HFF-Myc (cell line): ENCODE measurements at regions not wholly inside any gene's neighbourhood (a gene's known extent, or its start where the extent isn't known, plus 50 kb on each side); places are given as distances from the start of the nearest gene placed in this dataset.
"Not testable (repeated sequence)": the region's sequence is repeated elsewhere in the genome, so short reads cannot be mapped to it uniquely, and the experiment has no call there.

Experiments
- DNase-seq: peaks from one replicate; pipeline ENCODE4 v3.0.0-alpha.2; 2011; ENCODE audit warnings: low read depth; ENCODE audit errors: extremely low read depth
- H3K4me3 ChIP-seq: replicated peaks from 2 replicates; pipeline ENCODE4 v1.5.1; 2011; ENCODE audit warnings: low read depth, mild to moderate bottlenecking, control low read depth, low read length
- CTCF ChIP-seq: IDR thresholded peaks from 2 replicates; pipeline ENCODE4 v1.5.1; 2012; ENCODE audit warnings: mild to moderate bottlenecking, low read depth, low read length, control low read depth; ENCODE audit errors: missing control alignments

GRCh38 chr2:131584380-131584779 lies 56.7 kb downstream of the CCDC74A start:
- no peak overlapping the region for H3K4me3 ChIP-seq
- TF ChIP-seq CTCF: no peak
- DNase-seq: no peak

DNA sequence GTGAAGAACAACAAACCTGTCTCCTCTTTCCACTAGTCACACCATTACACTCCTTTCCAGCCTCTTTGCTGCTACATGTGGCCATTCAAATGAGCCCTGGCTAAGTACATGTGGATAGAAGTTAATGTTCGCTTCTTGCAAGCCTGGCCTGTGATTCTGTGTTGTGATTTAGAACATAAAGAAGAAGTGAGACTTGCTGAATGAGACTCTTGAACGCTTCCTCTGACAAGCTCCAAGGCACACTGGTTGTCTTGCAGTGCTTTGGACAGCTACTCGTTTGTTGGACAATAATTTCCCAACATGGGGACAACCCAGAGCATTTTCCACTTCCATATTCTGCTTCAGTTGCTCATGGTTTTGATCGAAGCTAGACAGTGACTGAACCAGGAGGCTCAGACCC lies 57.3 kb downstream of the CCDC74A start:
- no peak overlapping the region for H3K4me3 ChIP-seq
- no peak for TF ChIP-seq CTCF

DNA sequence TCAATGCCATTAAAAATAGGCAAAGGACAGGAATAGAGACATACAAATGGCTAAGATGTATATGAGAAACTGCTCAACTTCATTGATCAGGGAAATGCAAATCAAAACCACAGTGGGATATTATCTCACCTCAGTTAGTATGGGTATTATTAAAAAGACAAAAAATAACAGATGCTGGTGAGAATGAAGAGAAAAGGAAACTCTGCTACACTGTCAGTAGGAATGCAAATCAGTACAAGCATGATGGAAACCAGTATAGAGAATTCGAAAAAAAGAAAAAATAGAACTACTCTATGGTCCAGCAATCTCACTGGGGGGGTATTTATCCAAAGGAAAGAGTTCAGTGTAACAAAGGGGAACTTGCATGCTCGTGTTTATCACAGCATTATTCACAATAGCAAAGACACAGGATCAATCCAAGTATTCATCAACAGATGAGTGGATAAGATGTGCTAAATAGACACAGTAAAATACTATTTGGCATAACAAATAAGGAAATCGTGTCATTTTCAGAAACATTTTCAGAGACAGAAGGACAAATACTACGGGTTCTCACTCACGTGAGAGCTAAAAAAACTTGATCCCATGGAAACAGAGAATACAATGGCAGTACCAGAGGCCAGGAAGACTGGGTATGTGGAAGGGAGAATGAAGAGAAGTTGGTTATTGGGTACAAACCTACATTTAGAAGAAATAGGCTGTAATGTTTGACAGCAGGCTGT lies 60.6 kb downstream of the CCDC74A start:
- no peak for TF ChIP-seq CTCF
- no peak for DNase-seq
- H3K4me3 ChIP-seq: no peak overlapping the region

More for the DNA sequence above, 57.3 kb downstream of the CCDC74A start:
- no peak for DNase-seq

DNA sequence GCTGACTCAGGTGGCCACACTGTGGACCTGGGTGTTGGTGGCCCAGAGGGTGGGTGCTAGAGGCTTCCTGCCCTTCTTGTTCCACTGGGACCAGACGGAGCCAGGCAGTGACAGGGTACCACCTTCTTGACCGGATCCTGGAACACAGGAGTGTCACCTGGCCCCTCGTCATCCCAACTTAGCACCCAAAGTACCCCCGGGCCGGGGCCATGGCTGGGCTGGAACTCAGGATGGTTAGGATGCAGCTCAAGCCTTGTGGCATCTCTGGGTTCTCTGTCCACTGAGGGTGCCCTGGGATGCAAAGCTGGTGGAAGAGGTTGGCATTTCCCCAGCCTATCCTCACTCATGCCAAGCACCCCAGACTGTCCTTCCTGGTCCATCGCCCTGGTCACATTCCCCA lies 61.4 kb downstream of the CCDC74A start:
- not testable (repeated sequence) for DNase-seq, H3K4me3 ChIP-seq

DNA sequence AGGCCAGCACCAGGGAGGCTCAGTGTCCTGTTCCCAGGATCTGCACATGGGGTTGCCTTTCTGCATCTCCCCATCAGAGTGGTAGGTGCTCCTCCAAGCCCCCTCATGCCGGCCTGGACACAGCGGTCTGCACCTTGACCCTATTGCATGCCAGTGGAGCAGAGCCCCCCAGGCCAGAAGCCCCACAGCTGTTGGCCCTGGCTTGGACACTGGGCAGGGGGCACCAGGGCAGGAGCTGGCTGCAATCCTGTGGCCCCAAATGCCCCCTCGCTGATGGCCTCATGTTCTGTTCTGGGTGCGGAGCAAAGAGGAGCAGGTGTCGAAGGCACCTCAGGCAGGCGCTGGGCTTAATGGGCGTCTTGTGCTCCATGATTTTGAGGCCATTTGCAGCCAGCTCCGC lies 62.7 kb downstream of the CCDC74A start:
- no peak for TF ChIP-seq CTCF
- no peak overlapping the region for H3K4me3 ChIP-seq
- DNase-seq: no peak

DNA sequence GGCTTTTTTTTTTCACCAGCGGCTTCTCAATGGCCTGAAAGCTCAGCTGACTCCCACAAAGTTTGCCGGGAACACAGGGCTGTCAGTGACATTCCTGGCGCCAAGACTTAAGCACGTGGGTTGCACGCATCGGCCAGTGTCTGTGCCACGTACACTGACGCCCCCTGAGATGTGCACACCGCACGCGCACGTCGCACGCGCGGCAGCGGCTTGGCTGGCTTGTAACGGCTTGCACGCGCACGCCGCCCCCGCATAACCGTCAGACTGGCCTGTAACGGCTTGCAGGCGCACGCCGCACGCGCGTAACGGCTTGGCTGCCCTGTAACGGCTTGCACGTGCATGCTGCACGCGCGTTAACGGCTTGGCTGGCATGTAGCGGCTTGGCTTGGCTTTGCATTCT lies 63.2 kb downstream of the CCDC74A start:
- DNase-seq: no peak
- TF ChIP-seq CTCF: no peak
- no peak overlapping the region for H3K4me3 ChIP-seq

- DNase-seq, H3K4me3 ChIP-seq: not testable (repeated sequence)
Observed at GRCh38 chr2:131596561-131596960, 68.9 kb downstream of the CCDC74A start.

GRCh38 chr2:131602444-131602843 lies 74.8 kb downstream of the CCDC74A start:
- not testable (repeated sequence) for H3K4me3 ChIP-seq, DNase-seq

DNA sequence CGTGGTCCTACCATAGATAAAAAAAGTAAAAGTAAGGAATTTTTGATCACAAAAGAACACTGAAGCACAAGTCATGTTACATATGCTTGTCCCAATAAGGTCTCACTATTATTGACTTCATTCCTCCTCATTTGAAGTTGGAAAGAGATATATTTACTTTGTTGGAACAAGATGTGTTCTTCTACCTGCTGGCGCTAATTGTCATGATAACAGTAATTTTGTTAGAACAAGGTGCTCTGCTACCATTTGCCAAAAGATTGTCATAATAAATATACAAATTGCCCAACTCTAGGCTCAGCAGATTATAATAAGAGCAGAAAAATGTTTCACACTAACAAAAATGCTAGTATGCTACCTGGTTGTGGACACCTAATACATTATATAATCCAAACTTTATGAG lies 77.0 kb downstream of the CCDC74A start:
- not testable (repeated sequence) for H3K4me3 ChIP-seq, DNase-seq

DNA sequence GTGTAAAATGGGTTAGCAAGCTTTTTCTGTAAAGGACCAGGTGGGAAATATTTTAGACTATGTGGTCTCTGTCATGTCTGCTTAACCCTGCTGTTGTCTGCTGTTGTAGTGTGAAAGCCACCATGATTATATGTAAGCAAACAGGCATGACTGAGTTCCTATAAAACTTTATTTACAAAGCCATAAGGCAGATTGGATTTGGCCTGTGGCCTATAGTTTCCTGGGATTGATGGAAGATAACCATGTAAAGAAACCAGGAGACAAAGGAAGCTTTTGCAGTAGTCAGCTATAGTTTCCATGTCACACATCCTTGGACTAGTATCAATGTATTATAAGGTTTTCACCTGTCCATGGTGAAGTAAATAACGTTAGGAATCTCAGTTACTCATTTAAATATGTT lies 78.7 kb downstream of the CCDC74A start:
- not testable (repeated sequence) for DNase-seq, H3K4me3 ChIP-seq

DNA sequence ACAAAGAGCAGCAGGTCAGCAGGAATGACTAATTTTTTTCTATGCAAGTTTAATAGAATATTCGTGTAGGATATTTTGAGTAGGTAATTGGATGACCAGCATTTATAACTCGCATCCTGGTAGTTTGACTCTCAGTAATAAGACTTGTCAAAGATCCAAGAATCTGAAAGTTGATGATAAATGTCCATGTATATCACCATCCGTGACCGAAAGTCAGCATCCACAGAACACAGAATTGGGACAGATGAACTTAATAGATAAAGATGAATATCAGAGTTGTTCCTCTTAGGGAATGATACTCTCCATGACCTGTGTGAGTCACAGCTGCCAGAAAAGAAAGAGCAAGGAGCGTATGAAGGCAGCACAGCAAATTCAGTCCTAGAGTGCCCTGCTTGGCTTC lies 79.4 kb downstream of the CCDC74A start:
- not testable (repeated sequence) for DNase-seq, H3K4me3 ChIP-seq

DNA sequence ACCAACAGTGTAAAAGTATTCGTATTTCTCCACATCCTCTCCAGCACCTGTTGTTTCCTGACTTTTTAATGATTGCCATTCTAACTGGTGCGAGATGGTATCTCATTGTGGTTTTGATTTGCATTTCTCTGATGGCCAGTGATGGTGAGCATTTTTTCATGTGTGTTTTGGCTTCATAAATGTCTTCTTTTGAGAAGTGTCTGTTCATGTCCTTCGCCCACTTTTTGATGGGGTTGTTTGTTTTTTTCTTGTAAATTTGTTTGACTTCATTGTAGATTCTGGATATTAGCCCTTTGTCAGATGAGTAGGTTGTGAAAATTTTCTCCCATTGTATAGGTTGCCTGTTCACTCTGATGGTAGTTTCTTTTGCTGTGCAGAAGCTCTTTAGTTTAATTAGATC lies 86.9 kb downstream of the CCDC74A start:
- not testable (repeated sequence) for DNase-seq, H3K4me3 ChIP-seq

- DNase-seq, H3K4me3 ChIP-seq: not testable (repeated sequence)
Observed at GRCh38 chr2:131618320-131618719, 90.6 kb downstream of the CCDC74A start.
